H1 (cell line): ENCODE measurements at regions not wholly inside any gene's neighbourhood (a gene's known extent, or its start where the extent isn't known, plus 50 kb on each side); places are given as distances from the start of the nearest gene placed in this dataset.

ENCODE experiments used
- CREB1 ChIP-seq: IDR thresholded peaks from 2 replicates; pipeline ENCODE4 v1.6.1; 2012; ENCODE audit warnings: inconsistent platforms
- MAX ChIP-seq: IDR thresholded peaks from 2 replicates; pipeline ENCODE4 v1.6.1; 2012; ENCODE audit warnings: inconsistent platforms
- NRF1 ChIP-seq: IDR thresholded peaks from 2 replicates; pipeline ENCODE4 v1.6.1; 2011; ENCODE audit warnings: mild to moderate bottlenecking, low read depth, low read length, improper control_type of control experiment
- POLR2A ChIP-seq, 2 experiments: IDR thresholded peaks; 1 replicate in 1 of 2; 2 replicates in 1 of 2; pipeline ENCODE4 v1.6.1; 2011; ENCODE audit warnings: low read depth in 2 of 2, low read length in 2 of 2, mild to moderate bottlenecking in 2 of 2; ENCODE audit errors: control extremely low read depth in 1 of 2
- POLR2AphosphoS5 ChIP-seq: IDR thresholded peaks from 2 replicates; pipeline ENCODE4 v1.6.1; 2011; ENCODE audit warnings: low read depth, low read length
- TF ChIP-seq, protein P1 (sequence below), 3 experiments: IDR thresholded peaks; 1 replicate in 2 of 3; 2 replicates in 1 of 3; pipeline versions ENCODE4 v1.5.1 to v1.6.1; 2011; ENCODE audit warnings: low read length in 3 of 3, mild to moderate bottlenecking in 3 of 3, inconsistent platforms in 2 of 3, low read depth in 1 of 3, moderate library complexity in 1 of 3; ENCODE audit not compliant: insufficient read depth in 1 of 3; ENCODE audit errors: control extremely low read depth in 1 of 3

DNA sequence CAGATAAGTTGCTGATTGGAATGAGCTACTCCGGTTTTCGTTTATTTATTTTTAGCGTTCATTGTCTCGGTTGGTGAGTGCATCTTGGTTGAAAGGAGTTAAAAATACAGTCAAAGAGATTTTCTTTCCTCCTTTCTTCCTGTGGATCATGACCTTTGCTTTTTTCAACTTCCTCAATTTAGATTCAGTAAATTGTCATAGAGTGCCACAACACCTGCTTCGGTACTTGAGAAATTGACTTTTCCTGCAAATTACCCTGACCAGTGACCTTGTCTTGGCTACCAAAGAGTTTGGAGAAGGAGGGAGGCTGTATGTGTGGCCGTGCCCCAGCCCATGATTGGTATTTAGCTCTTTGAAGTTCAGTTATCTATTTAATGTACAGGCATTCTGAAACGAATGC is 128.7 kb downstream of the FAM204A start:
- TF ChIP-seq MAX, result no peak
- no peak for TF ChIP-seq POLR2A (IDR thresholded peaks at IDR 0.05; ENCODE audit: control extremely low read depth in 1 of 2, low read depth in 2 of 2, low read length in 2 of 2)
- no peak for TF ChIP-seq POLR2AphosphoS5
- no peak for TF ChIP-seq NRF1
- no peak for TF ChIP-seq CREB1
- TF ChIP-seq, protein P1, sequence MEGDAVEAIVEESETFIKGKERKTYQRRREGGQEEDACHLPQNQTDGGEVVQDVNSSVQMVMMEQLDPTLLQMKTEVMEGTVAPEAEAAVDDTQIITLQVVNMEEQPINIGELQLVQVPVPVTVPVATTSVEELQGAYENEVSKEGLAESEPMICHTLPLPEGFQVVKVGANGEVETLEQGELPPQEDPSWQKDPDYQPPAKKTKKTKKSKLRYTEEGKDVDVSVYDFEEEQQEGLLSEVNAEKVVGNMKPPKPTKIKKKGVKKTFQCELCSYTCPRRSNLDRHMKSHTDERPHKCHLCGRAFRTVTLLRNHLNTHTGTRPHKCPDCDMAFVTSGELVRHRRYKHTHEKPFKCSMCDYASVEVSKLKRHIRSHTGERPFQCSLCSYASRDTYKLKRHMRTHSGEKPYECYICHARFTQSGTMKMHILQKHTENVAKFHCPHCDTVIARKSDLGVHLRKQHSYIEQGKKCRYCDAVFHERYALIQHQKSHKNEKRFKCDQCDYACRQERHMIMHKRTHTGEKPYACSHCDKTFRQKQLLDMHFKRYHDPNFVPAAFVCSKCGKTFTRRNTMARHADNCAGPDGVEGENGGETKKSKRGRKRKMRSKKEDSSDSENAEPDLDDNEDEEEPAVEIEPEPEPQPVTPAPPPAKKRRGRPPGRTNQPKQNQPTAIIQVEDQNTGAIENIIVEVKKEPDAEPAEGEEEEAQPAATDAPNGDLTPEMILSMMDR (IDR thresholded peaks at IDR 0.05; ENCODE audit: control extremely low read depth in 1 of 3, insufficient read depth in 1 of 3, low read depth in 1 of 3, low read length in 3 of 3), result no peak
